Mesenchymal stem cell (in vitro differentiated cells and primary cell): ENCODE measurements at regions not wholly inside any gene's neighbourhood (a gene's known extent, or its start where the extent isn't known, plus 50 kb on each side); places are given as distances from the start of the nearest gene placed in this dataset.

Source experiments
- DNase-seq: peaks from one replicate; pipeline ENCODE4 v3.0.0-alpha.2; 2013
- H2AFZ ChIP-seq: one replicate; pipeline ENCODE4 v1.6.1; 2013; ENCODE audit warnings: low read depth, mild to moderate bottlenecking, control low read depth, inconsistent platforms, low read length, moderate library complexity
- H2AK5ac ChIP-seq: 2 replicates; pipeline ENCODE4 v1.6.1; 2013; ENCODE audit warnings: low read length, moderate library complexity, mild to moderate bottlenecking, inconsistent platforms; ENCODE audit not compliant: severe bottlenecking
- H2BK120ac ChIP-seq: one replicate; pipeline ENCODE4 v1.6.1; 2013; ENCODE audit warnings: low read depth, mild to moderate bottlenecking, inconsistent platforms, low read length, moderate library complexity
- H2BK12ac ChIP-seq, 2 experiments: one replicate each; pipeline ENCODE4 v1.6.1; 2013; ENCODE audit warnings: inconsistent platforms in 2 of 2, low read length in 2 of 2, mild to moderate bottlenecking in 2 of 2, moderate library complexity in 2 of 2, control low read depth in 1 of 2
- H2BK15ac ChIP-seq: one replicate; pipeline ENCODE4 v1.6.1; 2013; ENCODE audit warnings: mild to moderate bottlenecking, low read depth, inconsistent platforms; ENCODE audit not compliant: poor library complexity, severe bottlenecking
- H2BK5ac ChIP-seq: 2 replicates; pipeline ENCODE4 v1.6.1; 2013; ENCODE audit warnings: low read depth, mild to moderate bottlenecking, low read length, control low read depth, inconsistent platforms; ENCODE audit not compliant: poor library complexity, severe bottlenecking
- H3K14ac ChIP-seq, 2 experiments: one replicate each; pipeline ENCODE4 v1.6.1; 2013; ENCODE audit warnings: inconsistent platforms in 2 of 2, low read length in 2 of 2, control low read depth in 1 of 2, mild to moderate bottlenecking in 1 of 2, moderate library complexity in 1 of 2
- H3K18ac ChIP-seq, 2 experiments: one replicate each; pipeline ENCODE4 v1.6.1; 2013; ENCODE audit warnings: inconsistent platforms in 2 of 2, low read length in 2 of 2, control low read depth in 1 of 2, low read depth in 1 of 2, mild to moderate bottlenecking in 1 of 2
- H3K23ac ChIP-seq, 2 experiments: one replicate each; pipeline ENCODE4 v1.6.1; 2013; ENCODE audit warnings: inconsistent platforms in 2 of 2, low read length in 2 of 2, mild to moderate bottlenecking in 2 of 2, moderate library complexity in 2 of 2, control low read depth in 1 of 2
- H3K27ac ChIP-seq: 2 replicates; pipeline ENCODE4 v1.5.1; 2013; ENCODE audit warnings: mild to moderate bottlenecking, moderate library complexity, low read length, control low read depth, inconsistent platforms; ENCODE audit not compliant: poor library complexity, severe bottlenecking
- H3K27me3 ChIP-seq, 2 experiments: 2 replicates each; pipeline versions ENCODE4 v1.6.1 to v1.7.0; 2013; ENCODE audit warnings: low read length in 2 of 2, mild to moderate bottlenecking in 2 of 2, moderate library complexity in 2 of 2, control low read depth in 1 of 2, inconsistent platforms in 1 of 2; ENCODE audit not compliant: control insufficient read depth in 1 of 2, insufficient read depth in 1 of 2
- H3K36me3 ChIP-seq, 2 experiments: 2 replicates each; pipeline versions ENCODE4 v1.6.1 to v1.7.0; 2013; ENCODE audit warnings: low read length in 2 of 2, control low read depth in 1 of 2, inconsistent platforms in 1 of 2, low read depth in 1 of 2, mild to moderate bottlenecking in 1 of 2; ENCODE audit not compliant: insufficient read depth in 2 of 2, control insufficient read depth in 1 of 2
- H3K4ac ChIP-seq, 2 experiments: one replicate each; pipeline ENCODE4 v1.6.1; 2013; ENCODE audit warnings: inconsistent platforms in 2 of 2, low read length in 2 of 2, mild to moderate bottlenecking in 2 of 2, moderate library complexity in 2 of 2, control low read depth in 1 of 2, low read depth in 1 of 2
- H3K4me1 ChIP-seq: 2 replicates; pipeline ENCODE4 v1.6.1; 2013; ENCODE audit warnings: low read depth, low read length, control low read depth; ENCODE audit not compliant: control insufficient read depth, insufficient read depth
- H3K4me2 ChIP-seq: 2 replicates; pipeline ENCODE4 v1.6.1; 2013; ENCODE audit warnings: low read length, mild to moderate bottlenecking, inconsistent platforms; ENCODE audit not compliant: poor library complexity, severe bottlenecking
- H3K4me3 ChIP-seq, 2 experiments: 2 replicates each; pipeline versions ENCODE4 v1.5.1 to v1.7.0; 2013; ENCODE audit warnings: low read length in 2 of 2, mild to moderate bottlenecking in 2 of 2, control low read depth in 1 of 2, low read depth in 1 of 2; ENCODE audit not compliant: insufficient read depth in 1 of 2
- H3K79me1 ChIP-seq: replicated peaks from 2 replicates; pipeline ENCODE4 v1.6.1; 2013; ENCODE audit warnings: mild to moderate bottlenecking, control low read depth, low read length, inconsistent platforms; ENCODE audit not compliant: poor library complexity, severe bottlenecking
- H3K9ac ChIP-seq: 2 replicates; pipeline ENCODE4 v1.7.0; 2013; ENCODE audit warnings: mild to moderate bottlenecking, low read length, moderate library complexity
- H3K9me3 ChIP-seq: 2 replicates; pipeline ENCODE4 v1.7.0; 2013; ENCODE audit warnings: mild to moderate bottlenecking, low read length; ENCODE audit not compliant: control insufficient read depth
- H4K8ac ChIP-seq: one replicate; pipeline ENCODE4 v1.6.1; 2013; ENCODE audit warnings: inconsistent platforms, mild to moderate bottlenecking, low read length, moderate library complexity
- H4K91ac ChIP-seq: one replicate; pipeline ENCODE4 v1.6.1; 2013; ENCODE audit warnings: mild to moderate bottlenecking, low read length, inconsistent platforms
- WGBS: methylation state at CpG from one replicate; pipeline ENCODE4 v1.1.7; 2013; ENCODE audit warnings: mixed read lengths; 5-methylcytosine and 5-hydroxymethylcytosine counted together

DNA sequence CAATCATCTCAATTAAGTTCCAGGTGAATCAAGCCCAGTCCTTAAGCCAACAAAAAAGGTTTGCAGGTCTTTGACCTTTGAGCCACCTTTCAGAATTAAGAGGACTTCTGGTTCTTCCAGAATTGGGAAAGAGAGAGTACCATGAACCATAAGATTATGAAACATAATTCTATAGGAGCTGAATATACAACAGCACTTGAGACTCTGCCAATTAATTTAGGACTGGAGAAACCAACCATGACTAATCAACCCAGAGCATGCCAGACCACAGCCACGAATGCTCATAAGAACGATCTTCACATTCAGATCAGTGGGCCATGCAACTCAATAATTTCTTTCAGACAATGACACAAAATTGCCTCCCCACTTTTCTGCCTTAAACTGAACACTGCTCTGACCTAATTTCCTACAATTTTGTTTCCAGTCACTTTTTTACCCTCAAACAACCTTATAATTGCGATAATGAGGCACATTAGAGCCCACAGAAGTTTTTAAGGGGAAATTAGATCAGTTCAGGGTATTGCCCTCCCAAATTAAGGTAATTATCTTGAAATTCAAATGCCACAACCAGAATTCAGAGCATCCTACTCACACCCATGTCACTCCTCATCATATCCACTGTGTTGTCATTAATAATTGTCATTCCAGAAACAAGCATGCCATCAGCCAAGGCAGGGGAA, 213.4 kb downstream of the ATPSCKMT start:
- no peak overlapping the region for H3K27ac ChIP-seq
- H3K27me3 ChIP-seq, result peaks cover 0 to 6% of the 10 kb centered on the region in 2 experiments
- no peaks in the 10 kb centered on the region for H3K79me1 ChIP-seq
- no peak overlapping the region for H2AK5ac ChIP-seq
- H3K14ac ChIP-seq, result no peak overlapping the region
- H2BK120ac ChIP-seq, result no peak overlapping the region
- H2AFZ ChIP-seq, result no peak overlapping the region
- 85% methylated on average over 3 of the region's 3 CpGs for WGBS
- no peaks in the 10 kb centered on the region for H3K4me1 ChIP-seq
- no peak overlapping the region for H2BK15ac ChIP-seq
- no peak overlapping the region for H3K9ac ChIP-seq
- H3K9me3 ChIP-seq, result peaks cover 3% of the 10 kb centered on the region
- H2BK5ac ChIP-seq, result no peak overlapping the region
- no peak overlapping the region for H3K4ac ChIP-seq
- H3K18ac ChIP-seq, result no peak overlapping the region
- no peak overlapping the region for H3K4me3 ChIP-seq
- H3K36me3 ChIP-seq, result no peaks in the 10 kb centered on the region
- H3K23ac ChIP-seq, result no peak overlapping the region
- no peak overlapping the region for H4K8ac ChIP-seq
- no peak overlapping the region for H4K91ac ChIP-seq
- no peak overlapping the region for H2BK12ac ChIP-seq
- H3K4me2 ChIP-seq, result no peak overlapping the region
- no peak for DNase-seq

DNA sequence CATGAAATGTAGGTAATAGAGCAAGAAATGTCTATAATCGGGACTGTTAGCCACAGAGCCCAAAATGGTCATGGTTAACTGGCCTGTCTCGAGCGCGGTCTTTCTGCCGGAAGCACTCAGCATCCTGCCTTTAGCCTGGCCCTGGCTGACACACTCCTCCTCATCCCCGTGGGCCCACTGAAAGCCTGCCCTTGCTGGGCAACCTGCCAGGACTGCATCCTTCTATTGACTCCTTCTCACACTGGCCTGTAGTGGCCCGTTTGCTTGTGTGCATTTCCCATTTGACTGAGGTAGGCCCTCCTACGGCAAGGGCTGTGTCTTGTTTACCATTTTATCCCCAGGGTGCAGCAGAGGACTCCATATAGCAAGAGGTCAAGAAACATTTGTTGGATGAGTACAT, 215.7 kb downstream of the ATPSCKMT start:
- WGBS, result 83% methylated on average over 8 of the region's 8 CpGs
- Histone ChIP-seq H3K9ac (no peak overlapping the region), H3K79me1 (no peaks in the 10 kb centered on the region), H2BK5ac (no peak overlapping the region), H3K4ac (no peak overlapping the region), H2AK5ac (no peak overlapping the region), H2AFZ (no peak overlapping the region), H3K23ac (no peak overlapping the region), H2BK120ac (no peak overlapping the region), H3K18ac (no peak overlapping the region), H3K4me3 (no peak overlapping the region), H3K4me2 (no peak overlapping the region), H3K36me3 (no peaks in the 10 kb centered on the region), H3K27me3 (peaks cover 0 to 6% of the 10 kb centered on the region in 2 experiments), H2BK12ac (no peak overlapping the region), H3K27ac (no peak overlapping the region), H3K14ac (no peak overlapping the region), H2BK15ac (no peak overlapping the region), H3K9me3 (peaks cover 3% of the 10 kb centered on the region), H4K91ac (no peak overlapping the region), H4K8ac (no peak overlapping the region), H3K4me1 (no peaks in the 10 kb centered on the region)
- no peak for DNase-seq

DNA sequence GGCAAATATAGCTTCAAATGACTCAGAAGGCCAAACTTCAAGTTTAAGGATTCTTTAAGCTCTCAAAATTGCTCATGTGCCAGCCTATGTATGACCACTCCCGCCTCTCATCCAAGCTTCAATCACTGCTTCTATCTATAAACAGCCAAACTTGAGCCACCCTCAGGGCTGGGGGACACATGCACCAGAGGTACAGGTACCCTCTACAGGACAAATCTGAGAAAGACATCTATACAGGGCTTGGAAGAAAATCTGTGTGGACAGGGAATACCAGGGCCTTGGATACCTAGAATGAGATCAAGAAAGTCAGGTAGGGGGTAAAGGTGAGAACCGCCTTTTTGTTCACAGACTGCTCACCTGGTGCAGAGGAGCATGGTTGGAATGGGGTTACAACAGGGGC, 217.9 kb downstream of the ATPSCKMT start:
- Histone ChIP-seq H3K4me1 (no peaks in the 10 kb centered on the region), H3K14ac (no peak overlapping the region), H2BK12ac (no peak overlapping the region), H3K27ac (no peak overlapping the region), H4K91ac (no peak overlapping the region), H3K9me3 (peaks cover 5% of the 10 kb centered on the region), H2BK5ac (no peak overlapping the region), H3K27me3 (peaks cover 0 to 6% of the 10 kb centered on the region in 2 experiments), H3K4ac (no peak overlapping the region), H3K79me1 (no peaks in the 10 kb centered on the region), H3K36me3 (no peaks in the 10 kb centered on the region), H2AFZ (no peak overlapping the region), H3K18ac (no peak overlapping the region), H3K23ac (no peak overlapping the region), H3K9ac (no peak overlapping the region), H3K4me2 (no peak overlapping the region), H2AK5ac (no peak overlapping the region), H4K8ac (no peak overlapping the region), H2BK120ac (no peak overlapping the region), H2BK15ac (no peak overlapping the region), H3K4me3 (no peak overlapping the region)
- WGBS, result 100% methylated on average over 2 of the region's 2 CpGs
- DNase-seq, result no peak

DNA sequence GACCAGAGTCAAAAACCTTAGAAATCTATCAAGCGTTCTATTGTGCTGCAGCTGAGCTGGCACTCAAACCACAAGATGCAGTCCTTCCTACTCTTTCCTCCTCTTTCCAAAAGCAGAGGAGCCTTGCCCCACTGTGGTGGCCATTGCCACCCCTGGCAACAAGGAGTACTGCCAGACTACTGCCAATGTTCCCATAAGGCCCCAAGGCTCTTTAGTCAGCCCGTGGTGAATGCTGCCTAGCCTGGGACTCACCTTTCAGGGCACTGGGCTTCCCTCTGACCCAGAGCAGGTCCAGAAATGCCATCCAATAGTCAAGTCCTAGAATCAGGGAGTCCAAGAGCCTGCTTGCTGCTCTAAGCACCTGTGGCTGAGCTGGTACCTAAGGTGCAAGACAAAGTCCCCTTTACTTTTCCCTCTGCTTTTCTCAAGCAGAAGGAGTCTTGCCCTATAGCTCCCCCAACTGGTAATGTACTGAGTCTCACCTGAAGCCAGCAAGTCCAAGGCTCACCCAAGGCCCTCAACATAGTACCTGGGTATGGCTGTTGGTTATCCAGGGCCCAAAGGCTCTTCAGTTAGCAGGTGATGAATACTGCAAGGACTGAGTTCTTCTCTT, 219.4 kb downstream of the ATPSCKMT start:
- peaks cover 0 to 6% of the 10 kb centered on the region in 2 experiments for H3K27me3 ChIP-seq
- H3K79me1 ChIP-seq, result no peaks in the 10 kb centered on the region
- H2BK5ac ChIP-seq, result no peak overlapping the region
- WGBS, result 79% methylated on average over 2 of the region's 2 CpGs
- no peak overlapping the region for H3K4me3 ChIP-seq
- no peak overlapping the region for H2AFZ ChIP-seq
- H2BK15ac ChIP-seq, result no peak overlapping the region
- no peaks in the 10 kb centered on the region for H3K36me3 ChIP-seq
- peak; percentile 38 for DNase-seq
- no peak overlapping the region for H4K91ac ChIP-seq
- H3K9me3 ChIP-seq, result peaks cover 9% of the 10 kb centered on the region
- no peak overlapping the region for H3K4ac ChIP-seq
- no peak overlapping the region for H3K27ac ChIP-seq
- H3K4me1 ChIP-seq, result no peaks in the 10 kb centered on the region
- H3K9ac ChIP-seq, result no peak overlapping the region
- no peak overlapping the region for H2BK120ac ChIP-seq
- no peak overlapping the region for H2AK5ac ChIP-seq
- H4K8ac ChIP-seq, result no peak overlapping the region
- no peak overlapping the region for H3K18ac ChIP-seq
- no peak overlapping the region for H3K23ac ChIP-seq
- H3K4me2 ChIP-seq, result no peak overlapping the region
- H2BK12ac ChIP-seq, result peak overlapping the region in 1 of 2 experiments; percentile 1
- H3K14ac ChIP-seq, result no peak overlapping the region
